ENCODE measurements at regions not wholly inside any gene's neighbourhood (a gene's known extent, or its start where the extent isn't known, plus 50 kb on each side); places are given as distances from the start of the nearest gene placed in this dataset.

DNA sequence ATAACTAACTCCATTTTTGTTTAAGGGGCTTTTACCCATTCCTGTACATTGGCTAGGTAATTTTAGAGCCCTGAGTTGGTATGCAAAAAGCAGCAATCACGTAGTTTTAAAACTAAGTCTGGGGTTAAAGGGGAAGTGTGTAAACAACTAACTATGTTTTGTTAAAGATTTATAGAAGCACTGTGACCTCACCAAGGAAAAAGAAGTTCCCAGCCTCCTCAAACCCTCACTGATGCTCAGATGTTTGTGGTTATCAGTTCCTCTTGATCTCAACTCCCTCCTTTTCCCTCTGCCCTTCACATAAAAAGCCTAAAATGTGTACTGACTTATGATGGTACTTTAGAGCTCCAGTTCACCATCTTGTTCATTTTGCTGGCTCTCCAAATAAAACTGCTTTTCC lies 119.9 kb upstream of the IRX6 start:
- Histone ChIP-seq H3K27ac (ENCODE audit: low read depth in 2 of 2, low read length in 2 of 2) (no peak overlapping the region), H3K36me3 (ENCODE audit: control insufficient read depth in 2 of 2, insufficient read depth in 2 of 2, low read length in 2 of 2) (no peaks in the 10 kb centered on the region), H3K4me1 (ENCODE audit: control insufficient read depth in 2 of 2, insufficient read depth in 2 of 2, low read length in 2 of 2) (no peaks in the 10 kb centered on the region), H3K27me3 (ENCODE audit: control insufficient read depth in 2 of 2, insufficient read depth in 2 of 2, low read length in 2 of 2) (no peaks in the 10 kb centered on the region), H3K4me3 (ENCODE audit: low read length in 2 of 2) (no peak overlapping the region), H3K9me3 (ENCODE audit: control insufficient read depth in 2 of 2, low read length in 2 of 2) (no peaks in the 10 kb centered on the region), H3K9ac (ENCODE audit: low read depth in 1 of 2, low read length in 2 of 2) (no peak overlapping the region)

DNA sequence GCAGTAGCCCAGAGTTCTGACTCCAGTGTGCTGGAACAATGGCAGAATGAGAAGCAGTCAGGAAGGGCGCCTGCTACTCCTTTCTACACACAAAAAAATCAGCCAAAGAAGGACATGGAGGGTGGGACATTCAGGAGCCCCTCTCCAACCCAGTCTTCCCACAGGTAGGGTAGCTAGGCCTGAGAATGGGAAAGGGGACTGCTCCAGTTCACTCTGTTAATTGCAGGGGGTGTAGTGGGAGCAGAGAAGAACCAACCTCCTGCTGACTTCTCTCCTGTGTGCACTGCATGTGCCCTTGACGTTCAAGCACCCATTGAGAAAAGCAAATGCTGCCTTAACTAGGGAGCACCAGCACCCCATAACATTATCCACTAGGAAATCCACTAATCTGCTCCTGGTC lies 119.1 kb upstream of the IRX6 start:
- H3K27me3 ChIP-seq (ENCODE audit: control insufficient read depth in 2 of 2, insufficient read depth in 2 of 2, low read length in 2 of 2) = no peaks in the 10 kb centered on the region

DNA sequence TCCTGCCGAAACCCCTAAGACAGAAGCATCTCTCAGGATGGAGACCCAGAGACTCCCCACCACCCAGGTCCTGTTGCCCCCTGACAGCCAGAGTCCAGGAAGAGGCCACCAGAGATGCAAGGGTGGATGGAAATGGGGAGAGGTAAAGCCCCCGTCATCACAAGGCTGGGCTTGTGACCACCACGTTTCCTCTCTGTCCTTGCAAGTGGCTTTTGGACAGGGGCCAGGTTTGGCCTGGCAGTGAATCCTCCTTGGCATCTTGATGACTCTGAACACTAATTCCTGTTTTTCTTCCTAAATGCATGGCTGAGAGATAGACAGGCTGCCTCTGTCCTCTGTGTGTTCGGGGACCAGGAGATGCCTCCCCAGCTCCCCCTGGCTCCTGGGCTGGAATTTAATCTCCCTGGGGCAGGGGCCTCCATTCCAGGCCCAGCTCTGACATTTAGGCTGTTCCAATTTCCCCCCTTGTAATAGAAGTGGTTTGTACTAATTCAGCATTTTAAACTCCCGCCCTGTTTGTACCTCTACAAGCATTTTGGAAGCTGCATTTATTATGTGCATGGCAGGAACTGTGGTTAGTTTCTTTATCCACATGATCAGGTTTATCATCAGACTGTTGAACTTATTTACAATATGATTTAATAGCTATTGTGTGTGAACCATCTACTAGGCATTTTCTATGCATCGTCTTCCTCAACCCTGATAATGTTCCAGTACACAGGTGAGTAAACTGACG lies 116.1 kb upstream of the IRX6 start:
- no peaks in the 10 kb centered on the region for H3K36me3 ChIP-seq (ENCODE audit: control insufficient read depth in 2 of 2, insufficient read depth in 2 of 2, low read length in 2 of 2)
- H3K27ac ChIP-seq (ENCODE audit: low read depth in 2 of 2, low read length in 2 of 2) = no peak overlapping the region
- H3K4me3 ChIP-seq (ENCODE audit: low read length in 2 of 2) = no peak overlapping the region
- H3K4me1 ChIP-seq (ENCODE audit: control insufficient read depth in 2 of 2, insufficient read depth in 2 of 2, low read length in 2 of 2) = no peaks in the 10 kb centered on the region
- no peak overlapping the region for H3K9ac ChIP-seq (ENCODE audit: low read depth in 1 of 2, low read length in 2 of 2)
- H3K9me3 ChIP-seq (ENCODE audit: control insufficient read depth in 2 of 2, low read length in 2 of 2) = no peaks in the 10 kb centered on the region
- no peaks in the 10 kb centered on the region for H3K27me3 ChIP-seq (ENCODE audit: control insufficient read depth in 2 of 2, insufficient read depth in 2 of 2, low read length in 2 of 2)

More for the DNA sequence above, 119.1 kb upstream of the IRX6 start:
- no peak overlapping the region for H3K9ac ChIP-seq (ENCODE audit: low read depth in 1 of 2, low read length in 2 of 2)
- H3K4me1 ChIP-seq (ENCODE audit: control insufficient read depth in 2 of 2, insufficient read depth in 2 of 2, low read length in 2 of 2) = no peaks in the 10 kb centered on the region
- no peaks in the 10 kb centered on the region for H3K36me3 ChIP-seq (ENCODE audit: control insufficient read depth in 2 of 2, insufficient read depth in 2 of 2, low read length in 2 of 2)
- no peak overlapping the region for H3K27ac ChIP-seq (ENCODE audit: low read depth in 2 of 2, low read length in 2 of 2)
- no peak overlapping the region for H3K4me3 ChIP-seq (ENCODE audit: low read length in 2 of 2)
- no peaks in the 10 kb centered on the region for H3K9me3 ChIP-seq (ENCODE audit: control insufficient read depth in 2 of 2, low read length in 2 of 2)

DNA sequence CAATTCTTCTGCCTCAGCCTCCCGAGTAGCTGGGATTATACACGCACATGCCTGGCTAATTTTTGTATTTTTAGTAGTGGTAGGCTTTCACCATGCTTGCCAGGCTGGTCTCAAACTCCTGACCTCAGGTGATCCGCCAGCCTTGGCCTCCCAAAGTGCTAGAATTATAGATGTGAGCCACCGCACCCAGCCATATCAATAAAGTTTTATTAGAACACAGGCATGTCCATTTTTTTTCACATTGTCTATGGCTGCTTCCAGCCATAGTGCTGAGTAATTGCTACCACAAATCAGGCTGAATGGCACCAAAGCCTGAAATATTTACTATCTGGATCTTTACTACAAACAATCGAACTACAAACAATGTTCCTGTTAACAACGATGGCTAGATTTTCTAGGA lies 114.4 kb upstream of the IRX6 start:
- no peaks in the 10 kb centered on the region for H3K4me1 ChIP-seq (ENCODE audit: control insufficient read depth in 2 of 2, insufficient read depth in 2 of 2, low read length in 2 of 2)
- H3K4me3 ChIP-seq (ENCODE audit: low read length in 2 of 2) = no peak overlapping the region
- H3K27ac ChIP-seq (ENCODE audit: low read depth in 2 of 2, low read length in 2 of 2) = no peak overlapping the region
- H3K27me3 ChIP-seq (ENCODE audit: control insufficient read depth in 2 of 2, insufficient read depth in 2 of 2, low read length in 2 of 2) = no peaks in the 10 kb centered on the region
- no peaks in the 10 kb centered on the region for H3K9me3 ChIP-seq (ENCODE audit: control insufficient read depth in 2 of 2, low read length in 2 of 2)
- no peak overlapping the region for H3K9ac ChIP-seq (ENCODE audit: low read depth in 1 of 2, low read length in 2 of 2)
- no peaks in the 10 kb centered on the region for H3K36me3 ChIP-seq (ENCODE audit: control insufficient read depth in 2 of 2, insufficient read depth in 2 of 2, low read length in 2 of 2)

DNA sequence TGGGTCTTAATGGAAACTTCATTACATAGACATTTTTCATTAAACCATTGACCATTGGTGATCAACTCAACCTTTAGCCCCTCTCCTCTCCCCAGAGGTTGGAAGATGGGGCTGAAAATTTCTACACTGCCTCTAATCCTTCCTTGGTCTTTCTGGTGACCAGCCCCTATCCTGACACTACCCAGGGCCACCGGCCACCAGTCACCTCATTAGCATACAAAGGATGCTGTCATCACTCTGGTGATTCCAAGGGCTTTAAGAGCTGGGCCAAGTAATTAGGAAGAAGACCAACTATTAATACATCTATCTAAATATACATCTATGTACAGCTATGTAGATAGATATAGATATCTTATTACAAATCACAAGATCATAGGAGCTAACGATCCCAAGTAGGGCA lies 111.2 kb upstream of the IRX6 start:
- no peaks in the 10 kb centered on the region for H3K9me3 ChIP-seq (ENCODE audit: control insufficient read depth in 2 of 2, low read length in 2 of 2)
- H3K4me1 ChIP-seq (ENCODE audit: control insufficient read depth in 2 of 2, insufficient read depth in 2 of 2, low read length in 2 of 2) = no peaks in the 10 kb centered on the region
- no peak overlapping the region for H3K4me3 ChIP-seq (ENCODE audit: low read length in 2 of 2)
- no peak overlapping the region for H3K9ac ChIP-seq (ENCODE audit: low read depth in 1 of 2, low read length in 2 of 2)
- no peaks in the 10 kb centered on the region for H3K27me3 ChIP-seq (ENCODE audit: control insufficient read depth in 2 of 2, insufficient read depth in 2 of 2, low read length in 2 of 2)
- H3K36me3 ChIP-seq (ENCODE audit: control insufficient read depth in 2 of 2, insufficient read depth in 2 of 2, low read length in 2 of 2) = no peaks in the 10 kb centered on the region
- no peak overlapping the region for H3K27ac ChIP-seq (ENCODE audit: low read depth in 2 of 2, low read length in 2 of 2)

DNA sequence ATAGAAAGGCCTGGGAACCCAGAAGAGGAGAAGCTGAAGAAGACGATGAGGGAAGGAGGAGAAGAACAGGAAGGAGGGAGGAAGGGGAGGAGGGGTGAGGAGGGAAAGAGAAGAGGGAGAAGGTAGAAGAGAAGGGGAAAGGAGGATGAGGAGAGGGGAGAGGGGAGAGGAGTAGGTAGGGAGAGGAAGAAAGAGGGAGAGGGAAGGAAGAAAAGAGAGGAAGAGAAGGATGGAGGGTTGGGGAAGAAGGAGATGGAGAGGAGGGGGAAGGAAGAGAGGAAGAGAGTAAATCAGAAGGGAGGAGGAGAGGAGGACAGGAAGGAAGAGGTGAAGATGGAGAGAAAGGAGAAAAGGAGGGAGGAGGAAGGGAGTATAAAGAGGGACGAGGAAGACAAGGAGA lies 109.6 kb upstream of the IRX6 start:
- Histone ChIP-seq H3K9ac (ENCODE audit: low read depth in 1 of 2, low read length in 2 of 2) (no peak overlapping the region), H3K4me3 (ENCODE audit: low read length in 2 of 2) (no peak overlapping the region), H3K27me3 (ENCODE audit: control insufficient read depth in 2 of 2, insufficient read depth in 2 of 2, low read length in 2 of 2) (no peaks in the 10 kb centered on the region), H3K36me3 (ENCODE audit: control insufficient read depth in 2 of 2, insufficient read depth in 2 of 2, low read length in 2 of 2) (no peaks in the 10 kb centered on the region), H3K4me1 (ENCODE audit: control insufficient read depth in 2 of 2, insufficient read depth in 2 of 2, low read length in 2 of 2) (no peaks in the 10 kb centered on the region), H3K9me3 (ENCODE audit: control insufficient read depth in 2 of 2, low read length in 2 of 2) (no peaks in the 10 kb centered on the region), H3K27ac (ENCODE audit: low read depth in 2 of 2, low read length in 2 of 2) (no peak overlapping the region)

DNA sequence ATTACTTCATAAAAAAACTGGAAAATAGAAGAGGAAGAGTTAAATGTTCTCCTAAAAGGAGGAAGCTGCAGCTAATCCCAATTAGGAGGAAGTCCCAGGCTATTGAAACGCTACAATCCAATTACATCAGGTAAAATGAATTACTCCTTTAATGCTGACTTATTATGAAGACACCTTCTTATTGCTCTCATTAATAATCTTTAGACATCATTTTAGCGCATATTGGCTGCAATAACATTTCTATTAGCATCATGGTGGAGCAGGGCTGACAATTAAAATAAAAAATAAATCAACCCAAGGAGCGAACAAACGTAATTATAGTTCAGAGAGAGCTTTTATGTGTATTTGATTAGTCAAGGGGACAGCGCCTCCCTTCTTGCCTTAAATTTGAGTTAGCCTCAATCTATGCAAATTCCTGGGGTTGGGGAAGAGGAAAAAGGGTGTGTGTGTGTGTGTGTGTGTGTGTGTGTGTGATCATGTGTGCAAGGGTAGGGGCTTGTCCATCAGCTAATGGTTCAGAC lies 109.0 kb upstream of the IRX6 start:
- H3K4me3 ChIP-seq (ENCODE audit: low read length in 2 of 2) = no peak overlapping the region
- no peak overlapping the region for H3K27ac ChIP-seq (ENCODE audit: low read depth in 2 of 2, low read length in 2 of 2)
- H3K9me3 ChIP-seq (ENCODE audit: control insufficient read depth in 2 of 2, low read length in 2 of 2) = no peaks in the 10 kb centered on the region
- H3K36me3 ChIP-seq (ENCODE audit: control insufficient read depth in 2 of 2, insufficient read depth in 2 of 2, low read length in 2 of 2) = no peaks in the 10 kb centered on the region
- no peak overlapping the region for H3K9ac ChIP-seq (ENCODE audit: low read depth in 1 of 2, low read length in 2 of 2)
- H3K4me1 ChIP-seq (ENCODE audit: control insufficient read depth in 2 of 2, insufficient read depth in 2 of 2, low read length in 2 of 2) = no peaks in the 10 kb centered on the region
- no peaks in the 10 kb centered on the region for H3K27me3 ChIP-seq (ENCODE audit: control insufficient read depth in 2 of 2, insufficient read depth in 2 of 2, low read length in 2 of 2)

DNA sequence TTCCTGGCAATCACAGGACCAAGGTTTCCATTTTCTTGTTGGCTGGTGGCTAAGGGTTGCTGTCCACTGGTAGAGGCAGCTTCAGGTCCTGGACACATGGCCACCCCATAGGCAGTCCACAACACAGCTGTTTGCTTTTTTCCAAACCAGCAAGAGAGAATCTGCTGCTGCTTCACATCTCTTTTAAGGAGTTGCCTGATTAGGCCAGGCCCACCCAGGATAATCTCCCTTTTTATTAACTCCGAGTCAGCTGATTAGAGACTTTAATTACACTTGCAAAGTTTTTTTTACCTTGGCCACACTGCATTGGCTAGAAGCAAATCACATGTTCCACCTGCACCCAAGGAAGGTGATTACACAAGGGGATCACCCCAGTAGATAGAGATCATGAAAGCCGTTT lies 106.6 kb upstream of the IRX6 start:
- Histone ChIP-seq H3K9ac (ENCODE audit: low read depth in 1 of 2, low read length in 2 of 2) (no peak overlapping the region), H3K4me3 (ENCODE audit: low read length in 2 of 2) (no peak overlapping the region), H3K36me3 (ENCODE audit: control insufficient read depth in 2 of 2, insufficient read depth in 2 of 2, low read length in 2 of 2) (no peaks in the 10 kb centered on the region), H3K9me3 (ENCODE audit: control insufficient read depth in 2 of 2, low read length in 2 of 2) (no peaks in the 10 kb centered on the region), H3K27ac (ENCODE audit: low read depth in 2 of 2, low read length in 2 of 2) (no peak overlapping the region), H3K4me1 (ENCODE audit: control insufficient read depth in 2 of 2, insufficient read depth in 2 of 2, low read length in 2 of 2) (no peaks in the 10 kb centered on the region), H3K27me3 (ENCODE audit: control insufficient read depth in 2 of 2, insufficient read depth in 2 of 2, low read length in 2 of 2) (no peaks in the 10 kb centered on the region)

DNA sequence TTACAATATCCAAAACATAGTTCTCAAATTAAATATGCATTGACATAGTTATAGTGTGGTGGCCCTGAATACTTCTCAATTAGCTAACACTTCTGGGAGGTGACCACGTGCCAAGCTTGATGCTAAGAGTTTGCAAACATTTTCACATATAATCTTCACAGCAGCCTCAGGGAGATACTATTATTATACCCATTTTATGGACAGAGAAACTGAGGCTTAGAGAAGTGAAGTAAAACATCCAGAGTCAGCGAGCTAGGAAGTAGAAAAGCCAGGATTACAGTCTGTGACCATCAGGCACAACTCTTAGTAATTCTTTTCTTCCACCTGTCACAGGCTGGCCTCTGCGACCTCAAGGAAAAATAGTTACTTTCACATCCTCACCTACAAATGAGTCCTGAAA lies 102.2 kb upstream of the IRX6 start:
- H3K4me3 ChIP-seq (ENCODE audit: low read length in 2 of 2) = no peak overlapping the region
- H3K4me1 ChIP-seq (ENCODE audit: control insufficient read depth in 2 of 2, insufficient read depth in 2 of 2, low read length in 2 of 2) = no peaks in the 10 kb centered on the region
- no peaks in the 10 kb centered on the region for H3K36me3 ChIP-seq (ENCODE audit: control insufficient read depth in 2 of 2, insufficient read depth in 2 of 2, low read length in 2 of 2)
- H3K9ac ChIP-seq (ENCODE audit: low read depth in 1 of 2, low read length in 2 of 2) = no peak overlapping the region
- H3K27ac ChIP-seq (ENCODE audit: low read depth in 2 of 2, low read length in 2 of 2) = no peak overlapping the region
- peaks cover 0 to 2% of the 10 kb centered on the region in 2 donors for H3K9me3 ChIP-seq (ENCODE audit: control insufficient read depth in 2 of 2, low read length in 2 of 2)
- no peaks in the 10 kb centered on the region for H3K27me3 ChIP-seq (ENCODE audit: control insufficient read depth in 2 of 2, insufficient read depth in 2 of 2, low read length in 2 of 2)

DNA sequence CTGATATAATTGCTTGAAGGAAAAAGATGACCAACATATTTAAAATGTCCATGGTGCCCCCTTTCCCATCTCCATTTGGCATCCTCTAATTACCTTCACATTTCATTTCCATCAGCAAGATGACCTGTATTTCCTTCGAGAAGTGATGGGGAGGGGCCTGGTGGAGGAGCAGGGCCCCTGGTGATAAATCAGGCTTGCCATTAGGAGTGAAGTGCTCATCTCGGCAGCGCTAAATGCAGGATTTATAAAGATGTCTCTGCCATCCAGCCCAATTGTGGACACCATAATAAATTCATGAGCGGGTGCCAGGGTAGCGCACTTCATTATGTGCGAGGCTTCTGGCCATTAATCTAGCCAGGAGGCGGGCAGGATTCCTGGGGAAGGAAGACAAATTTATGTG lies 101.5 kb upstream of the IRX6 start:
- Histone ChIP-seq H3K27ac (ENCODE audit: low read depth in 2 of 2, low read length in 2 of 2) (no peak overlapping the region), H3K4me1 (ENCODE audit: control insufficient read depth in 2 of 2, insufficient read depth in 2 of 2, low read length in 2 of 2) (no peaks in the 10 kb centered on the region), H3K4me3 (ENCODE audit: low read length in 2 of 2) (no peak overlapping the region), H3K27me3 (ENCODE audit: control insufficient read depth in 2 of 2, insufficient read depth in 2 of 2, low read length in 2 of 2) (no peaks in the 10 kb centered on the region), H3K9me3 (ENCODE audit: control insufficient read depth in 2 of 2, low read length in 2 of 2) (peaks cover 0 to 2% of the 10 kb centered on the region in 2 donors), H3K36me3 (ENCODE audit: control insufficient read depth in 2 of 2, insufficient read depth in 2 of 2, low read length in 2 of 2) (no peaks in the 10 kb centered on the region), H3K9ac (ENCODE audit: low read depth in 1 of 2, low read length in 2 of 2) (no peak overlapping the region)
